ENCODE measurements at regions not wholly inside any gene's neighbourhood (a gene's known extent, or its start where the extent isn't known, plus 50 kb on each side); places are given as distances from the start of the nearest gene placed in this dataset.

DNA sequence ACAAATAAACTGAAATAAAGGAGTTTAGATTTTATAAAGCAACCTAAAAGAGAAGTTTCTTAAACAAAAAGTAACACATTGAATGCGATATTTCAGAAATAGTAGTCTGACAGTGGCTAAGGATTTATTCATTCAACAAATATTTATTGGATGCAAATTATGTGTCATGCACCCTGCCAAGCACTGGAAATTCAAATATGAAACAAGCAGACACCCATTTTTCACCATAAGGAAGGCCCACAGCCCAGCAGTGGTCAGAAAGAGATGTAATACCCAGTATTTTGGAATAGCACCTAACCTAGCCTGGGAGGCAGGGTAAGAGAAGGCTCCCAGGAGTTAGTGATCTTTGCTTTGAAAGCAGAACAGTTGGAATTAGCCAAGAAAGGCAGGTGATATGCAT lies 855.1 kb upstream of the TENM3 start:
- no peak overlapping the region for H3K18ac ChIP-seq (ENCODE audit: low read depth in 1 of 2, low read length in 2 of 2)
- H4K8ac ChIP-seq (ENCODE audit: low read length) = no peak overlapping the region
- no peak overlapping the region for H2AFZ ChIP-seq (ENCODE audit: low read depth, low read length)
- H3K9me3 ChIP-seq (ENCODE audit: control insufficient read depth, low read length) = no peaks in the 10 kb centered on the region
- no peaks in the 10 kb centered on the region for H3K27me3 ChIP-seq (ENCODE audit: control insufficient read depth in 1 of 2, insufficient read depth in 1 of 2, low read length in 2 of 2)
- no peaks in the 10 kb centered on the region for H3K4me1 ChIP-seq (ENCODE audit: control insufficient read depth, insufficient read depth, low read depth, low read length)
- no peak overlapping the region for H2AK5ac ChIP-seq (ENCODE audit: low read length, severe bottlenecking)
- H3K9ac ChIP-seq (ENCODE audit: low read length) = no peak overlapping the region
- H2BK12ac ChIP-seq (ENCODE audit: low read length in 2 of 2) = no peak overlapping the region
- H3K14ac ChIP-seq (ENCODE audit: low read length in 2 of 2) = no peak overlapping the region
- no peak for DNase-seq
- H4K91ac ChIP-seq (ENCODE audit: low read length) = no peak overlapping the region
- H2BK120ac ChIP-seq (ENCODE audit: low read depth, low read length) = no peak overlapping the region
- H3K79me1 ChIP-seq (replicated peaks; ENCODE audit: low read length, poor library complexity, severe bottlenecking) = no peaks in the 10 kb centered on the region
- no peak overlapping the region for H3K27ac ChIP-seq (ENCODE audit: low read length, poor library complexity, severe bottlenecking)
- H3K4me2 ChIP-seq (ENCODE audit: low read length, poor library complexity, severe bottlenecking) = no peak overlapping the region
- H3K4me3 ChIP-seq (ENCODE audit: insufficient read depth in 1 of 2, low read depth in 1 of 2, low read length in 2 of 2) = no peak overlapping the region
- H3K4ac ChIP-seq (ENCODE audit: low read depth in 1 of 2, low read length in 2 of 2) = no peak overlapping the region
- no peak overlapping the region for H3K23ac ChIP-seq (ENCODE audit: low read length in 2 of 2)
- no CpG with 5 or more reads among the region's 1 CpG for WGBS
- H3K36me3 ChIP-seq (ENCODE audit: control insufficient read depth in 1 of 2, insufficient read depth in 2 of 2, low read depth in 1 of 2, low read length in 2 of 2) = no peaks in the 10 kb centered on the region
- no peak overlapping the region for H2BK5ac ChIP-seq (ENCODE audit: low read depth, low read length, poor library complexity, severe bottlenecking)
- H2BK15ac ChIP-seq (ENCODE audit: low read depth, poor library complexity, severe bottlenecking) = no peak overlapping the region

DNA sequence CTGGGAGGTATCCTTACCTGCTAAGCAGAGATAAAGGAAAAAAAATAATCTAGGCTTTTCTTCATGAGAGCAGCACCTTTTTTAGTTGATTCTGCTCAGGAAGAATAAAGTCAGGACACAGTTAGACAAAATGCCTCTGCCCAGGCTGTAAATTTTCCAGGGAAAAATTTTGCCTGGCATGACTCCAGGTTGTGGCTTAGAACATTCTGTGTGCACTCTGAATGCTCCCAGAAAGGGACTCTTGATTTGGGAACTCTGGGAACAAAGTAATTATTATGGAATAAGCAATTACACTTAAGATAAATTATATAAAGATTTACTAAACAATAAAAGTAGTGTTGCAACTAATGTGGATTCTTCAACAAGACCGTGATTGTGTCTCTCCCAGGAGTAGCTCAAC lies 826.2 kb upstream of the TENM3 start:
- H2BK12ac ChIP-seq (ENCODE audit: low read length in 2 of 2) = no peak overlapping the region
- H3K27me3 ChIP-seq (ENCODE audit: control insufficient read depth in 1 of 2, insufficient read depth in 1 of 2, low read length in 2 of 2) = no peaks in the 10 kb centered on the region
- H3K27ac ChIP-seq (ENCODE audit: low read length, poor library complexity, severe bottlenecking) = no peak overlapping the region
- H3K14ac ChIP-seq (ENCODE audit: low read length in 2 of 2) = no peak overlapping the region
- H3K9ac ChIP-seq (ENCODE audit: low read length) = no peak overlapping the region
- no peaks in the 10 kb centered on the region for H3K79me1 ChIP-seq (replicated peaks; ENCODE audit: low read length, poor library complexity, severe bottlenecking)
- WGBS = 100% methylated on average over 1 of the region's 1 CpG
- H4K8ac ChIP-seq (ENCODE audit: low read length) = no peak overlapping the region
- no peaks in the 10 kb centered on the region for H3K36me3 ChIP-seq (ENCODE audit: control insufficient read depth in 1 of 2, insufficient read depth in 2 of 2, low read depth in 1 of 2, low read length in 2 of 2)
- H3K9me3 ChIP-seq (ENCODE audit: control insufficient read depth, low read length) = no peaks in the 10 kb centered on the region
- no peak overlapping the region for H3K18ac ChIP-seq (ENCODE audit: low read depth in 1 of 2, low read length in 2 of 2)
- no peak overlapping the region for H3K4me3 ChIP-seq (ENCODE audit: insufficient read depth in 1 of 2, low read depth in 1 of 2, low read length in 2 of 2)
- H4K91ac ChIP-seq (ENCODE audit: low read length) = no peak overlapping the region
- no peak overlapping the region for H2BK120ac ChIP-seq (ENCODE audit: low read depth, low read length)
- no peak overlapping the region for H3K4ac ChIP-seq (ENCODE audit: low read depth in 1 of 2, low read length in 2 of 2)
- no peak overlapping the region for H2BK15ac ChIP-seq (ENCODE audit: low read depth, poor library complexity, severe bottlenecking)
- no peak overlapping the region for H2BK5ac ChIP-seq (ENCODE audit: low read depth, low read length, poor library complexity, severe bottlenecking)
- H3K23ac ChIP-seq (ENCODE audit: low read length in 2 of 2) = no peak overlapping the region
- H2AFZ ChIP-seq (ENCODE audit: low read depth, low read length) = no peak overlapping the region
- no peak overlapping the region for H2AK5ac ChIP-seq (ENCODE audit: low read length, severe bottlenecking)
- no peaks in the 10 kb centered on the region for H3K4me1 ChIP-seq (ENCODE audit: control insufficient read depth, insufficient read depth, low read depth, low read length)
- H3K4me2 ChIP-seq (ENCODE audit: low read length, poor library complexity, severe bottlenecking) = no peak overlapping the region
- DNase-seq = no peak

DNA sequence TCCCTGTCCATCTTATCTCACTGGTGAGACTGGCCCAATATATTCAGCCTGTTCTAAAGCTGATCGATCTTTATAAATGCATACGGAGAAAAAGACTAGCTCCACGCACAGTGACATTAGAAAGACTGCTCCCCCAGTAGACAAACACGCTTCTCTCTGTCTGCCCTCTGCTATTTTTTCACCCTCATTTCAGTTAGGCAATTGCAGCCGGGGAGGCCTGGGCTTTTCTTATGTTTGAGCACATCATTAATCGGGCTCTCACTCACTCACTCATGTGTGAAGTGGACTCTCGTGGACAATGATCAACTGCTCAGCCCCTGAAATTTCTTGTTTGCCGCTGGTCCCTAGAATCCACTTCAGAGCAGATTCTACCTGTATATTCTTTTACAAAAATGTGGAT lies 824.7 kb upstream of the TENM3 start:
- Histone ChIP-seq H3K4me2 (ENCODE audit: low read length, poor library complexity, severe bottlenecking) (no peak overlapping the region), H3K14ac (ENCODE audit: low read length in 2 of 2) (no peak overlapping the region), H3K27ac (ENCODE audit: low read length, poor library complexity, severe bottlenecking) (no peak overlapping the region), H2AFZ (ENCODE audit: low read depth, low read length) (no peak overlapping the region), H2BK12ac (ENCODE audit: low read length in 2 of 2) (no peak overlapping the region), H3K27me3 (ENCODE audit: control insufficient read depth in 1 of 2, insufficient read depth in 1 of 2, low read length in 2 of 2) (no peaks in the 10 kb centered on the region), H3K79me1 (replicated peaks; ENCODE audit: low read length, poor library complexity, severe bottlenecking) (no peaks in the 10 kb centered on the region), H2BK5ac (ENCODE audit: low read depth, low read length, poor library complexity, severe bottlenecking) (no peak overlapping the region), H3K18ac (ENCODE audit: low read depth in 1 of 2, low read length in 2 of 2) (no peak overlapping the region), H4K8ac (ENCODE audit: low read length) (no peak overlapping the region), H3K4me3 (ENCODE audit: insufficient read depth in 1 of 2, low read depth in 1 of 2, low read length in 2 of 2) (no peak overlapping the region), H3K23ac (ENCODE audit: low read length in 2 of 2) (no peak overlapping the region), H2BK120ac (ENCODE audit: low read depth, low read length) (no peak overlapping the region), H3K36me3 (ENCODE audit: control insufficient read depth in 1 of 2, insufficient read depth in 2 of 2, low read depth in 1 of 2, low read length in 2 of 2) (no peaks in the 10 kb centered on the region), H3K4ac (ENCODE audit: low read depth in 1 of 2, low read length in 2 of 2) (no peak overlapping the region), H2AK5ac (ENCODE audit: low read length, severe bottlenecking) (no peak overlapping the region), H3K9me3 (ENCODE audit: control insufficient read depth, low read length) (no peaks in the 10 kb centered on the region), H2BK15ac (ENCODE audit: low read depth, poor library complexity, severe bottlenecking) (no peak overlapping the region), H4K91ac (ENCODE audit: low read length) (no peak overlapping the region), H3K9ac (ENCODE audit: low read length) (no peak overlapping the region), H3K4me1 (ENCODE audit: control insufficient read depth, insufficient read depth, low read depth, low read length) (no peaks in the 10 kb centered on the region)
- WGBS = 88% methylated on average over 6 of the region's 8 CpGs
- no peak for DNase-seq

GRCh38 chr4:181420950-181421349 lies 822.3 kb upstream of the TENM3 start:
- H2BK5ac ChIP-seq (ENCODE audit: low read depth, low read length, poor library complexity, severe bottlenecking) = no peak overlapping the region
- H3K4me1 ChIP-seq (ENCODE audit: control insufficient read depth, insufficient read depth, low read depth, low read length) = no peaks in the 10 kb centered on the region
- H3K4me2 ChIP-seq (ENCODE audit: low read length, poor library complexity, severe bottlenecking) = no peak overlapping the region
- H3K36me3 ChIP-seq (ENCODE audit: control insufficient read depth in 1 of 2, insufficient read depth in 2 of 2, low read depth in 1 of 2, low read length in 2 of 2) = no peaks in the 10 kb centered on the region
- no peak overlapping the region for H3K4ac ChIP-seq (ENCODE audit: low read depth in 1 of 2, low read length in 2 of 2)
- no peak overlapping the region for H2AFZ ChIP-seq (ENCODE audit: low read depth, low read length)
- WGBS = 66% methylated on average over 2 of the region's 2 CpGs
- H3K23ac ChIP-seq (ENCODE audit: low read length in 2 of 2) = no peak overlapping the region
- no peak overlapping the region for H3K14ac ChIP-seq (ENCODE audit: low read length in 2 of 2)
- no peaks in the 10 kb centered on the region for H3K79me1 ChIP-seq (replicated peaks; ENCODE audit: low read length, poor library complexity, severe bottlenecking)
- no peak overlapping the region for H2BK120ac ChIP-seq (ENCODE audit: low read depth, low read length)
- no peak overlapping the region for H3K9ac ChIP-seq (ENCODE audit: low read length)
- H3K27ac ChIP-seq (ENCODE audit: low read length, poor library complexity, severe bottlenecking) = no peak overlapping the region
- H2AK5ac ChIP-seq (ENCODE audit: low read length, severe bottlenecking) = no peak overlapping the region
- H3K9me3 ChIP-seq (ENCODE audit: control insufficient read depth, low read length) = no peaks in the 10 kb centered on the region
- no peak overlapping the region for H2BK12ac ChIP-seq (ENCODE audit: low read length in 2 of 2)
- H4K91ac ChIP-seq (ENCODE audit: low read length) = no peak overlapping the region
- no peak overlapping the region for H3K18ac ChIP-seq (ENCODE audit: low read depth in 1 of 2, low read length in 2 of 2)
- no peaks in the 10 kb centered on the region for H3K27me3 ChIP-seq (ENCODE audit: control insufficient read depth in 1 of 2, insufficient read depth in 1 of 2, low read length in 2 of 2)
- DNase-seq = no peak
- H3K4me3 ChIP-seq (ENCODE audit: insufficient read depth in 1 of 2, low read depth in 1 of 2, low read length in 2 of 2) = no peak overlapping the region
- no peak overlapping the region for H4K8ac ChIP-seq (ENCODE audit: low read length)
- no peak overlapping the region for H2BK15ac ChIP-seq (ENCODE audit: low read depth, poor library complexity, severe bottlenecking)

Data from mesenchymal stem cell (in vitro differentiated cells and primary cell).